HCT116 (cell line): ENCODE measurements at regions not wholly inside any gene's neighbourhood (a gene's known extent, or its start where the extent isn't known, plus 50 kb on each side); places are given as distances from the start of the nearest gene placed in this dataset.

Source experiments
- ATAC-seq: fragments of 200-7000 bp; cut with Tn5 transposase; 2 replicates; pipeline ENCODE4 v1.9.1; 2020; ENCODE audit warnings: mild to moderate bottlenecking, moderate library complexity
- BruUV-seq: library from RNA; stranded (reverse); fragments of 400-500 nt; replicated peaks from 2 replicates; lab custom pipeline; 2021; lab: Mats Ljungman, UMichigan
- CTCF ChIA-PET: fragments of 300-600 bp; sonication (Branson Sonifier 250); formaldehyde crosslinking; loops from one replicate; lab custom pipeline; 2021; ENCODE audit warnings: antibody characterized with exemption; lab: Charles Lee
- POLR2A ChIA-PET: fragments of 300-600, 350-600 bp; sonication (Branson Sonifier 250); formaldehyde crosslinking; loops from one replicate; lab custom pipeline; 2021; ENCODE audit warnings: antibody characterized with exemption; lab: Charles Lee
- RAD21 ChIA-PET, 2 experiments: fragments of 300-600 bp; sonication (Branson Sonifier 250); formaldehyde crosslinking; loops; one replicate each; lab custom pipeline; 2023; ENCODE audit warnings: low total read pairs in 2 of 2; ENCODE audit not compliant: uncharacterized antibody in 2 of 2, unreplicated experiment in 2 of 2, low non-redundant PET in 1 of 2; lab: Charles Lee
- DNase-seq: peaks from one replicate; pipeline ENCODE4 v3.0.0-alpha.2; 2010; ENCODE audit warnings: low read depth, low spot score
- H2AFZ ChIP-seq: fragments of 200-600 bp; shearing (Covaris generic), sonication (generic); 2 replicates; pipeline ENCODE4 v1.6.1; 2017; ENCODE audit warnings: low read depth, mixed run types, mixed read lengths, antibody characterized with exemption, low read length; ENCODE audit not compliant: poor library complexity, severe bottlenecking
- H3K27ac ChIP-seq: 2 replicates; pipeline ENCODE4 v1.5.1; 2012; ENCODE audit warnings: low read depth, low read length
- H3K27me3 ChIP-seq: fragments of 200-600 bp; sonication (generic); 2 replicates; pipeline ENCODE4 v1.6.1; 2016; ENCODE audit warnings: mixed run types, low read length, mixed read lengths; ENCODE audit not compliant: insufficient read depth
- H3K36me3 ChIP-seq, 2 experiments: fragments of 200-500 bp in 1 of 2; fragments of 200-600 bp in 1 of 2; sonication (Bioruptor generic) in 1 of 2; sonication (generic) in 1 of 2; 2 replicates each; pipeline versions ENCODE4 v1.5.1 to v1.6.1; 2014 to 2016; ENCODE audit warnings: low read length in 2 of 2, inconsistent platforms in 1 of 2, mixed read lengths in 1 of 2, mixed run types in 1 of 2; ENCODE audit not compliant: insufficient read depth in 2 of 2, control insufficient read depth in 1 of 2
- H3K4me1 ChIP-seq, 2 experiments: fragments of 200-600 bp in 1 of 2; sonication (generic) in 1 of 2; 2 replicates each; pipeline versions ENCODE4 v1.5.1 to v1.6.1; 2012 to 2017; ENCODE audit warnings: low read length in 2 of 2, inconsistent platforms in 1 of 2, mild to moderate bottlenecking in 1 of 2, mixed read lengths in 1 of 2, mixed run types in 1 of 2, moderate library complexity in 1 of 2; ENCODE audit not compliant: insufficient read depth in 2 of 2, control insufficient read depth in 1 of 2
- H3K4me2 ChIP-seq: fragments of 200-600 bp; sonication (generic); 2 replicates; pipeline ENCODE4 v1.6.1; 2017; ENCODE audit warnings: mixed run types, low read length, mixed read lengths
- H3K4me3 ChIP-seq, 2 experiments: fragments of 200-600 bp in 1 of 2; sonication (generic) in 1 of 2; replicated peaks in 1 of 2; 2 replicates each; pipeline ENCODE4 v1.5.1; 2011 to 2016; ENCODE audit warnings: low read length in 2 of 2, control low read depth in 1 of 2, low read depth in 1 of 2, mild to moderate bottlenecking in 1 of 2, mixed read lengths in 1 of 2, mixed run types in 1 of 2
- H3K79me2 ChIP-seq: fragments of 200-600 bp; sonication (generic); 2 replicates; pipeline ENCODE4 v1.6.1; 2017; ENCODE audit warnings: mild to moderate bottlenecking, mixed run types, low read length, moderate library complexity, mixed read lengths; ENCODE audit not compliant: insufficient read depth
- H3K9ac ChIP-seq: fragments of 200-600 bp; sonication (generic); 2 replicates; pipeline ENCODE4 v1.6.1; 2016; ENCODE audit warnings: low read length, mixed read lengths
- H3K9me2 ChIP-seq: fragments of 200-600 bp; sonication (generic), shearing (Covaris generic); 2 replicates; pipeline ENCODE4 v1.6.1; 2017; ENCODE audit warnings: mixed run types, mild to moderate bottlenecking, moderate library complexity; ENCODE audit not compliant: insufficient read depth
- H3K9me3 ChIP-seq, 2 experiments: fragments of 200-500 bp in 1 of 2; fragments of 200-600 bp in 1 of 2; sonication (Bioruptor generic) in 1 of 2; sonication (generic) in 1 of 2; 2 replicates each; pipeline ENCODE4 v1.6.1; 2014 to 2017; ENCODE audit warnings: low read length in 2 of 2, mixed read lengths in 2 of 2, inconsistent platforms in 1 of 2, low read depth in 1 of 2, mild to moderate bottlenecking in 1 of 2, mixed run types in 1 of 2, moderate library complexity in 1 of 2; ENCODE audit not compliant: control insufficient read depth in 1 of 2, insufficient read depth in 1 of 2
- H4K20me1 ChIP-seq: fragments of 200-600 bp; sonication (generic), shearing (Covaris generic); 2 replicates; pipeline ENCODE4 v1.6.1; 2017; ENCODE audit warnings: mixed run types, mild to moderate bottlenecking, moderate library complexity; ENCODE audit not compliant: insufficient read depth
- CEBPB ChIP-seq: IDR thresholded peaks from 2 replicates; pipeline ENCODE4 v1.6.1; 2012; ENCODE audit warnings: low read depth
- EGR1 ChIP-seq: IDR thresholded peaks from 2 replicates; pipeline ENCODE4 v1.6.1; 2012; ENCODE audit warnings: low read depth
- JUND ChIP-seq: IDR thresholded peaks from 2 replicates; pipeline ENCODE4 v1.6.1; 2012
- POLR2A ChIP-seq: IDR thresholded peaks from 2 replicates; pipeline ENCODE4 v1.7.0; 2011; ENCODE audit warnings: borderline replicate concordance; ENCODE audit not compliant: insufficient read depth, insufficient read length; ENCODE audit errors: extremely low read depth
- POLR2AphosphoS5 ChIP-seq: IDR thresholded peaks from 2 replicates; pipeline ENCODE4 v1.6.1; 2011; ENCODE audit warnings: mild to moderate bottlenecking, low read depth, low read length, moderate library complexity
- REST ChIP-seq: IDR thresholded peaks from 2 replicates; pipeline ENCODE4 v1.6.1; 2012; ENCODE audit warnings: low read depth
- SP1 ChIP-seq: IDR thresholded peaks from 2 replicates; pipeline ENCODE4 v1.6.1; 2012; ENCODE audit warnings: low read depth
- YY1 ChIP-seq: IDR thresholded peaks from 2 replicates; pipeline ENCODE4 v1.6.1; 2011; ENCODE audit warnings: low read length, low read depth, moderate library complexity, mild to moderate bottlenecking; ENCODE audit not compliant: insufficient replicate concordance; ENCODE audit errors: extremely low read depth
- ZNF274 ChIP-seq: fragments of 200-500 bp; sonication (Bioruptor generic); IDR thresholded peaks from 2 replicates; pipeline ENCODE4 v1.6.1; 2014; ENCODE audit warnings: mild to moderate bottlenecking, low read depth, low read length, inconsistent platforms
- intact Hi-C: fragments of 100-400 bp; cut with micrococcal nuclease; formaldehyde crosslinking; loops from 2 replicates; pipeline ENCODE4 v1.10.0; 2022
- TF ChIP-seq, protein P1 (sequence below): IDR thresholded peaks from 2 replicates; pipeline ENCODE4 v1.6.1; 2012
- TF ChIP-seq, protein P2 (sequence below): IDR thresholded peaks from 2 replicates; pipeline ENCODE4 v1.6.1; 2011; ENCODE audit warnings: mild to moderate bottlenecking, low read length, moderate library complexity; ENCODE audit not compliant: insufficient replicate concordance; ENCODE audit errors: extremely low read depth
- TF ChIP-seq, protein P3 (sequence below), 3 experiments: fragments of 200-600 bp in 1 of 3; sonication (generic) in 1 of 3; IDR thresholded peaks in 2 of 3; conservative IDR thresholded peaks in 1 of 3; 2 replicates each; pipeline ENCODE4 v1.5.1; 2012 to 2017; ENCODE audit warnings: low read depth in 2 of 3, low read length in 2 of 3, antibody characterized with exemption in 1 of 3, borderline replicate concordance in 1 of 3, control low read depth in 1 of 3, mild to moderate bottlenecking in 1 of 3, mixed read lengths in 1 of 3, mixed run types in 1 of 3, moderate library complexity in 1 of 3; ENCODE audit not compliant: insufficient read depth in 1 of 3

- ATAC-seq = no peak
- intact Hi-C loops = no loop called here
- CTCF ChIA-PET = no interaction called here
- Histone ChIP-seq H3K4me2 (no peak overlapping the region), H4K20me1 (no peaks in the 10 kb centered on the region), H3K27me3 (no peaks in the 10 kb centered on the region), H3K4me1 (no peaks in the 10 kb centered on the region), H3K27ac (no peak overlapping the region), H2AFZ (no peak overlapping the region), H3K79me2 (no peaks in the 10 kb centered on the region), H3K4me3 (no peak overlapping the region), H3K36me3 (no peaks in the 10 kb centered on the region), H3K9ac (no peak overlapping the region), H3K9me3 (no peaks in the 10 kb centered on the region), H3K9me2 (no peaks in the 10 kb centered on the region)
- POLR2A ChIA-PET = no interaction called here
- DNase-seq = no peak
- TF ChIP-seq JUND (no peak), YY1 (no peak), POLR2AphosphoS5 (no peak), ZNF274 (no peak), SP1 (no peak)
- TF ChIP-seq, protein P1, sequence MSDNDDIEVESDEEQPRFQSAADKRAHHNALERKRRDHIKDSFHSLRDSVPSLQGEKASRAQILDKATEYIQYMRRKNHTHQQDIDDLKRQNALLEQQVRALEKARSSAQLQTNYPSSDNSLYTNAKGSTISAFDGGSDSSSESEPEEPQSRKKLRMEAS = no peak
- TF ChIP-seq, protein P2, sequence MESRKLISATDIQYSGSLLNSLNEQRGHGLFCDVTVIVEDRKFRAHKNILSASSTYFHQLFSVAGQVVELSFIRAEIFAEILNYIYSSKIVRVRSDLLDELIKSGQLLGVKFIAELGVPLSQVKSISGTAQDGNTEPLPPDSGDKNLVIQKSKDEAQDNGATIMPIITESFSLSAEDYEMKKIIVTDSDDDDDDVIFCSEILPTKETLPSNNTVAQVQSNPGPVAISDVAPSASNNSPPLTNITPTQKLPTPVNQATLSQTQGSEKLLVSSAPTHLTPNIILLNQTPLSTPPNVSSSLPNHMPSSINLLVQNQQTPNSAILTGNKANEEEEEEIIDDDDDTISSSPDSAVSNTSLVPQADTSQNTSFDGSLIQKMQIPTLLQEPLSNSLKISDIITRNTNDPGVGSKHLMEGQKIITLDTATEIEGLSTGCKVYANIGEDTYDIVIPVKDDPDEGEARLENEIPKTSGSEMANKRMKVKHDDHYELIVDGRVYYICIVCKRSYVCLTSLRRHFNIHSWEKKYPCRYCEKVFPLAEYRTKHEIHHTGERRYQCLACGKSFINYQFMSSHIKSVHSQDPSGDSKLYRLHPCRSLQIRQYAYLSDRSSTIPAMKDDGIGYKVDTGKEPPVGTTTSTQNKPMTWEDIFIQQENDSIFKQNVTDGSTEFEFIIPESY = no peak
- RAD21 ChIA-PET = no interaction called here
- no TSS peak for BruUV-seq
Observed at GRCh38 chr10:2733278-2733963, 333.9 kb upstream of the PFKP start.

- H3K9me2 ChIP-seq = no peaks in the 10 kb centered on the region
- no peak overlapping the region for H3K27ac ChIP-seq
- H4K20me1 ChIP-seq = no peaks in the 10 kb centered on the region
- POLR2A ChIA-PET = no interaction called here
- H3K4me3 ChIP-seq = no peak overlapping the region
- RAD21 ChIA-PET = no interaction called here
- H2AFZ ChIP-seq = no peak overlapping the region
- no TSS peak for BruUV-seq
- no peak overlapping the region for H3K9ac ChIP-seq
- H3K27me3 ChIP-seq = no peaks in the 10 kb centered on the region
- no peaks in the 10 kb centered on the region for H3K36me3 ChIP-seq
- no peak for ATAC-seq
- no peaks in the 10 kb centered on the region for H3K9me3 ChIP-seq
- intact Hi-C loops = no loop called here
- no peaks in the 10 kb centered on the region for H3K79me2 ChIP-seq
- no peaks in the 10 kb centered on the region for H3K4me1 ChIP-seq
- no peak for DNase-seq
- H3K4me2 ChIP-seq = no peak overlapping the region
- CTCF ChIA-PET = no interaction called here
- TF ChIP-seq SP1 (no peak), CEBPB (no peak), REST (no peak), POLR2A (no peak), EGR1 (no peak)
- TF ChIP-seq, protein P3, sequence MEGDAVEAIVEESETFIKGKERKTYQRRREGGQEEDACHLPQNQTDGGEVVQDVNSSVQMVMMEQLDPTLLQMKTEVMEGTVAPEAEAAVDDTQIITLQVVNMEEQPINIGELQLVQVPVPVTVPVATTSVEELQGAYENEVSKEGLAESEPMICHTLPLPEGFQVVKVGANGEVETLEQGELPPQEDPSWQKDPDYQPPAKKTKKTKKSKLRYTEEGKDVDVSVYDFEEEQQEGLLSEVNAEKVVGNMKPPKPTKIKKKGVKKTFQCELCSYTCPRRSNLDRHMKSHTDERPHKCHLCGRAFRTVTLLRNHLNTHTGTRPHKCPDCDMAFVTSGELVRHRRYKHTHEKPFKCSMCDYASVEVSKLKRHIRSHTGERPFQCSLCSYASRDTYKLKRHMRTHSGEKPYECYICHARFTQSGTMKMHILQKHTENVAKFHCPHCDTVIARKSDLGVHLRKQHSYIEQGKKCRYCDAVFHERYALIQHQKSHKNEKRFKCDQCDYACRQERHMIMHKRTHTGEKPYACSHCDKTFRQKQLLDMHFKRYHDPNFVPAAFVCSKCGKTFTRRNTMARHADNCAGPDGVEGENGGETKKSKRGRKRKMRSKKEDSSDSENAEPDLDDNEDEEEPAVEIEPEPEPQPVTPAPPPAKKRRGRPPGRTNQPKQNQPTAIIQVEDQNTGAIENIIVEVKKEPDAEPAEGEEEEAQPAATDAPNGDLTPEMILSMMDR (IDR thresholded peaks at IDR 0.05 in 2 of 3, conservative IDR thresholded peaks at IDR 0.05 in 1 of 3; ENCODE audit: borderline replicate concordance in 1 of 3, insufficient read depth in 1 of 3, low read depth in 2 of 3, low read length in 2 of 3) = no peak
- TF ChIP-seq, protein P1 = no peak
Observed at GRCh38 chr10:2731940-2732339, 335.4 kb upstream of the PFKP start.
